ENCODE measurements at regions not wholly inside any gene's neighbourhood (a gene's known extent, or its start where the extent isn't known, plus 50 kb on each side); places are given as distances from the start of the nearest gene placed in this dataset.

- no peak for TF ChIP-seq CTCF (IDR thresholded peaks at IDR 0.05; ENCODE audit: low read depth, low read length)
- no peak for TF ChIP-seq EZH2phosphoT487 (IDR thresholded peaks at IDR 0.05; ENCODE audit: low read depth)
Measured at GRCh38 chr19:32269831-32270230, 75.6 kb upstream of the ZNF507 start.

Measured in OCI-LY3 (cell line).